ENCODE measurements at regions not wholly inside any gene's neighbourhood (a gene's known extent, or its start where the extent isn't known, plus 50 kb on each side); places are given as distances from the start of the nearest gene placed in this dataset.
"Not testable (repeated sequence)": the region's sequence is repeated elsewhere in the genome, so short reads cannot be mapped to it uniquely, and the experiment has no call there.

GRCh38 chr18:47680488-47680887, 250.0 kb downstream of the SMAD2 start:
- no peak for DNase-seq (ENCODE audit: low read depth in 2 of 3, low spot score in 2 of 3)

GRCh38 chr18:47679864-47680263, 250.6 kb downstream of the SMAD2 start:
- DNase-seq (ENCODE audit: low read depth in 2 of 3, low spot score in 2 of 3) = no peak

GRCh38 chr18:47677952-47678351, 252.5 kb downstream of the SMAD2 start:
- no peak for DNase-seq (ENCODE audit: low read depth in 2 of 3, low spot score in 2 of 3)

- no peak for DNase-seq (ENCODE audit: low read depth in 2 of 3, low spot score in 2 of 3)
These were observed 260.6 kb downstream of the SMAD2 start for GRCh38 chr18:47669815-47670214.

DNA sequence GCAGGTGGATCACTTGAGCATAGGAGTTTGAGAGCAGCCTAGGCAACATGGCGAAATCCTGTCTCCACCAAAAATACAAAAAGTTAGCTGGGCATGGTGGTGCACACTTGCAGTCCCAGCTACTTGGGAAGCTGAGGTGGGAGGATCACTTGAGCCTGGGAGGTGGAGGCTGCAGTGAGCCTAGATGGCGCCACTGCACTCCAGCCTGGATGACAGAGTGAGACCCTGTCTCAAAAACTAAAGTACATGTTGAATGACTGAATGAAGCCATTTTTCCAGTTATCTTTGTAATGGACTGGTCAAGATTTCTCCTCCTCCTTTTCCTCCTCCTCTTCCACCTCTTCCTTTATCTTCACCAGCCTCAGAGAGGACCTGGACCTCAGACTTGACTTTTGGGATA, 272.0 kb downstream of the SMAD2 start:
- DNase-seq (ENCODE audit: low read depth in 2 of 3, low spot score in 2 of 3) = no peak

GRCh38 chr18:47654988-47655387, 275.5 kb downstream of the SMAD2 start:
- DNase-seq (ENCODE audit: low read depth in 2 of 3, low spot score in 2 of 3) = no peak

GRCh38 chr18:47644896-47645295, 285.6 kb downstream of the SMAD2 start:
- no peak for DNase-seq (ENCODE audit: low read depth in 2 of 3, low spot score in 2 of 3)

DNA sequence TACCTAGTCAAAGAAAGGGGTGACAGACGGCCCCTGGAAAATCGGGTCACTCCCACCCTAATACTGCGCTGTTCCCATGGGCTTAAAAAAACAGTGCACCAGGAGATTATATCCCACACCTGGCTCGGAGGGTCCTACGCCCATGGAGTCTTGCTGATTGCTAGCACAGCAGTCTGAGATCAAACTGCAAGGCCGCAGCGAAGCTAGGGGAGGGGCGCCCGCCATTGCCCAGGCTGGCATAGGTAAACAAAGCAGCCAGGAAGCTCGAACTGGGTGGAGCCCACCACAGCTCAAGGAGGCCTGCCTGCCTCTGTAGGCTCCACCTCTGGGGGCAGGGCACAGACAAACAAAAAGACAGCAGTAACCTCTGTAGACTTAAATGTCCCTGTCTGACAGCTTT, 292.9 kb downstream of the SMAD2 start:
- not testable (repeated sequence) for DNase-seq (ENCODE audit: low read depth in 2 of 3, low spot score in 2 of 3)

DNA sequence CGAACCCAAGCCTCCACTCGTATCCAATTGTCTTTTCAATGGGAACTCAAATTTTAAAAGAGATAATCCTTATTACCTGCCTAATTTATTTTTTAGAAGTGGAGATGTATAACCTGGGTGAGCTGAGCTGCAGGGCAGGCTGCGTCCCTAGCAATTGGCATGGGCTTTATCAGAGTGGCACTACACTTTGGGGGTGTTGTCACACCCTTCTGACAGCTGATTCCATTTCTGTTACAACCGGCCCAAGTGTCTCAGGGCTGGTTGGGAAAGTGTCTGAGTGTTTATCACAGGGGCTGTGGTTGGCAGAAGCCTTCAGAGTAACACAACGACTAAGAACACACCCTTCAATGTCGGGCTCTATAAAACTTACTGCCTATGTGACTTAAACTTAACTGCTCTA, 295.0 kb downstream of the SMAD2 start:
- DNase-seq (ENCODE audit: low read depth in 2 of 3, low spot score in 2 of 3) = no peak

- DNase-seq (ENCODE audit: low read depth in 2 of 3, low spot score in 2 of 3) = no peak
These were observed 297.4 kb downstream of the SMAD2 start for GRCh38 chr18:47632970-47633635.

DNA sequence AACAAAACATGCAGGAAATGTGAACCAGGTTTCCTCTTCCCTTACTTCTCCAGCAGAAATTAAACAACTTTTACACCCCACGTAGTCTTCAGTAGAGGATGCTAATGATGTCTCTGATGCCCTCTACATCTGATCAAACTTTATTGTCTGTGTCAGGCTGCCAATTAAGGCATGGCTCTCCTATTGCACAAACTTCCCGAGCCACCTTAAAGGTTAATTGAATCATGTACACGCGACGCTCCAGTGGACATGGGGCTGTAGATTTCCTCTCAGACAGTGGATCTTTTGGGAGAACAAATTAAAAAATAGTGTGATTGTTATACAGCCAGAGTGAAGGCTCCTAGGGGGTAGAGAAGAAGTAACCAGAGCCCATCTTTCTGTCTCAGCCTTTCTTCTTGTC, 301.6 kb downstream of the SMAD2 start:
- DNase-seq (ENCODE audit: low read depth in 2 of 3, low spot score in 2 of 3) = no peak

DNA sequence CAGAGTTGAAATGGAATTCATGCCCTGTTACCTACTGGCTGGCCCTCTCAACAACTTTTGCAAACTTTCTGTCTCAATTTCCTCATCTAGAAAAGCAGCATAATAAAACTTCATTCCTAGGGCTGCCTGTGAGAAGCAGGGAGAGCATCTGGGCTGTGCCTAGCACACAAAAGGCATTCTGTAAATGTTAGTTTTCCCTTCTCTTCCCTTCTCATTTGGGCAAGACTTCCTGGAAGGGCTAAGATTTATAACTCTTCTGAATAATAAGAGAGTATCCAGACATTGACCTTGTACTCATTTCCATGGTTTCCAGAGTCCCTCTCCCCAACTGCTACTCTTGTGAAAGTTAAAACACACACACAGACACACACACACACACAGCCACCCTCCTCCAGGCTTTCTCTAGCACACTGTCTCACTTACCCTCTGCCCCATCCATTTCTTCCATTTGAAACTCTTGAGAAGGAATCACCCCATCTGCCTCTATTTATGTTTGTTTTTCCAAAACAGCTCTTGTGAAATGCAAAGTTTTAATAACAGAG, 302.1 kb downstream of the SMAD2 start:
- DNase-seq (ENCODE audit: low read depth in 2 of 3, low spot score in 2 of 3) = no peak

- DNase-seq (ENCODE audit: low read depth in 2 of 3, low spot score in 2 of 3) = no peak
These were observed 303.4 kb downstream of the SMAD2 start for GRCh38 chr18:47627030-47627429.

DNA sequence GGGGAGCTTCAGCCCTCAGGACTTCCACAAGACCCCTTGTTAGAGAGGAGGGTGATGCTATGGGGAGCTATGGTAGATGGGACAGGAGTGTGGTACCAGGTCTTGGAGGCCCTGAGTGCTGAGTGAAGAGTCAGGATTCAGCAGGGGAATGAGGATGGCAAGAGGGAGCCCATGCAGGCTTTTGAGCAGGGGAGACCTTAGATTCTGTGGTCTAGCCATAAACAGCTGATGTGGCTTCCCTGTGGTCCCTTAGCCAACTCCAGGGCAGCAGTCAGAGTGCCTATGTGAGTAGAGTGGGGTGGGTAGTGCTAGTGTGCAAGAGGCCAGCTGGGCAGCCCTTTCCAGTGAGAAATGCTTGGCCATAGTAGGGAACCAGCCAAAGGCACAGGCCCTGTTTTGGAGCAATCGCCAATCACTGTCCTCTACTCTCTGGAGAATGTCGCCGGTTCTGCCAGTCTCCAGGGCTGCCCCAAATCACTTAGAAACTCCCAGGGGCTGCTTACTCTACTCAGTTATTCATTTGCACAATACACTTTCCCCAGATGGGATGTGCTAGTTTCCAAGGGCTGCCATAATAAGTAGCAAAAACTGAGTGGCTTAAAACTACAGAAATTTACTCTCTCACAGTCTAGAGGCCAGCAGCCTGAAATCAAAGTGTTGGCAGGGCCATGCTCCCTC, 310.5 kb downstream of the SMAD2 start:
- no peak for DNase-seq (ENCODE audit: low read depth in 2 of 3, low spot score in 2 of 3)

DNA sequence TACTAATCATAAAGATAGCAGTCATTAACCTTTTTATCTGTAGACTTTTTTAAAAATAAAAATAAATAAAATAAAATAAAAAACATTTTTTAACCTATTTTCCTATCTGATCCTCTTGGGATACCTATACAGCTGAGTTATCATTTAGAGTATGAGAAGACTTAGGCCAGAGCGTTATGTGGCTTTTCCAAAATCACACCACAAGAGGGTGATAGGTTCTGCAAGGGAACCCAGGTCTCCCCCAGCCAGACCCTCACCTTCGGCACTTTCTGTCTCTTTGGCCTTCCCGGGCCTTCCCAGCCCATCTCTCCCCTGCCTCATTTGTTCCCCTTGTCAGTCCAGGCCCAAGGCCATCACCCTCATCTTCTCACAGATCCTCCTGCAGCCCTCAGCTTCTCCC, 311.7 kb downstream of the SMAD2 start:
- no peak for DNase-seq (ENCODE audit: low read depth in 2 of 3, low spot score in 2 of 3)

DNA sequence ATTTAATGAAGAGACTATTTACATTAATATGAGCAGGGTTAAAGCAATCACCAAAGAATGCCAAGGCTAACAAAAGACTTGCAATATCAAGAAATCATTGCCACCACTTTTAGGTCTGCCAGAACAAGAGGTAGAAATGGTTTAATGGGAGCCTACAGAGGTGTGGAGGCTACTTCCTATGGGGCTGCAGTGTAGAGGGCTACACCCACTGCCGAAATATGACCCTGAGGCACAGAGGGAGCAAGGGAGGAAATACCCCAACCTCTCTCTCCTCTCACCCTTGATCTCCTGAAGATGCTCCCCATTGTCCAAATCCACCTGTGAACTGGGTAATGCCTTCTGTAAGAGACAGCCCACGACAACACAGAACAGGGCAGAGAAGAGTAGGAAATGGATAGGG, 315.4 kb downstream of the SMAD2 start:
- no peak for DNase-seq (ENCODE audit: low read depth in 2 of 3, low spot score in 2 of 3)

DNA sequence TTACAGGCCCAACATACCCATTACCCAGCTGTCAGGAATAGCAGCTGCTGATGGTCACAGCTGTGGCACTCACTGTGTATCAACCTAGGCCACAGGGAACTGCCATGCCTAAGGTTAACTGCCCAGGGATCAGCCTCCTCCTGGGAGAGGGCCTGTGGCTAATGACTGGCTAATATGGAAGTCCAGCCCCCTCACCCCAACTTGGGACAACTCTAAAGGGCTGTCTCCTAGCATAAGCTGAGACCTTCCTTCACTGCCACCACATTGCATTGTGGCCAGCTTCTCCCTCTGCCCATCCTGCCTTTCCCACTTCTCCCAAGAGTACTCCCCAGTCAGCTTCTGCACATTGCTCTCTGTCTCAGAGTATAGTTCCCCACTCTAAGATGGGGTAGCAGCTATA, 316.5 kb downstream of the SMAD2 start:
- DNase-seq (ENCODE audit: low read depth in 2 of 3, low spot score in 2 of 3) = no peak

GRCh38 chr18:47611649-47612048, 318.8 kb downstream of the SMAD2 start:
- DNase-seq (ENCODE audit: low read depth in 2 of 3, low spot score in 2 of 3) = no peak

DNA sequence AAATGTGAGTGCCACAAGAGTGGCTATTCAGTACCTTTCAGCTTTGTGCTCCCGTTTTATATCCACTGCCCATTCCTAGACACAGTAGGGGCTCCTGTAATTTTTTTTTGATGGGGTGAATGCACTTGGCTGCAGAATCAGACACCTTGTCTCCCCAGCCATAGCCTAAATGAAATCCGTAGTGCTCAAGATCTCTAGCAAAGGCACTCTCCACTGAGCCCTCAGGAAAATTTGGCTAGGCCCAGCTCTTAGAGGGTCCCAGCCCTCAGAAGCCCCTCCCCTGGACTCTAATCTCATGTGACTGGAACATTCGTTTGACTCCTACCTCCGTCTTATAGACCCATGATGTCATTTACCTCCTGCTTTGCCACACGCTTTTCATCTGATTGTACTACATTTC, 323.9 kb downstream of the SMAD2 start:
- no peak for DNase-seq (ENCODE audit: low read depth in 2 of 3, low spot score in 2 of 3)

DNA sequence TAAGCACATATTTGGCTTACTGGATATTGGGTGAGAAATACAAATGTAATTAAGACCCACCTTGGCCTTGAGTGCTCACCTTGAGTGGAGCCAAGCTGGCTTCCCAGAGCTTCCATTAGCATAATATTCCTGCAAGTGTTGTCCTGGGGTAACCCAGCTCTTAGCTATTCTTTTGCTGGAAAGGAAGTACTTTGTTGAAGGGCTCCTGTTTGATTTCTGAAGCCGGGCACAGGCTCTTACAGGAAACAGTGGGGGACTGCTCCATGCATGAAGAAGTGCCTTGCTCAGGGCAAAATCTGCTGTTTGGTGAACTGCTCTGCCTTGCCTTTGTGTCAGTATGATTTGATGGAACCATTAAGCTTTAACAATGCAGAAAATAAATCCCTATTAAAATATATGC, 325.4 kb downstream of the SMAD2 start:
- no peak for DNase-seq (ENCODE audit: low read depth in 2 of 3, low spot score in 2 of 3)

DNA sequence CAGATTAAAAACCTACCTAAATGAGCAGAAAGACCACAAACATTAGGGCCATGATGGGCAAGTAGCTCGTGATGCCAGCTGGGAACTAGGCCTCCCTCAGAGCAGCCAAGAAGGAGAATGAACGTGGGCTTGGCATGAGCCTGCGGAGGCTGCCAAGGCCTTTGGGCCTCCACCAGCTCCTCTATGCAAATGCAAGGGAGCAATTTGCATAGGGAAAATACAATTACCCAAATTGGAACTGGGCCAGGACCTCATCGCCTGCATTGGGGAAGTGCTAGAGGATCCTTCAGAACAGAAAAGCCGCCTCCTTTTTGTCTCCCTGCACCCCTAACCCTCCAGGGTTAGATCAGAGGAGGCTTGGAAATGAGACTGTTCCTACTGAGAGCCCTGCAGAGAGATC, 326.4 kb downstream of the SMAD2 start:
- no peak for DNase-seq (ENCODE audit: low read depth in 2 of 3, low spot score in 2 of 3)

- DNase-seq (ENCODE audit: low read depth in 2 of 3, low spot score in 2 of 3) = no peak
These were observed 327.3 kb downstream of the SMAD2 start for GRCh38 chr18:47603158-47603557.
